IPS DF 4.7 (cell line): ENCODE measurements at regions not wholly inside any gene's neighbourhood (a gene's known extent, or its start where the extent isn't known, plus 50 kb on each side); places are given as distances from the start of the nearest gene placed in this dataset.
"Not testable (repeated sequence)": the region's sequence is repeated elsewhere in the genome, so short reads cannot be mapped to it uniquely, and the experiment has no call there.

ENCODE experiments used
- DNase-seq: peaks from one replicate; pipeline ENCODE4 v3.0.0-alpha.2; 2013; ENCODE audit warnings: low spot score; ENCODE audit errors: extremely low read depth

- DNase-seq, result no peak
Measured at GRCh38 chr4:38511702-38512101, 152.3 kb upstream of the KLF3 start.

- peak; percentile 46 for DNase-seq
Measured at GRCh38 chr4:38512840-38513239, 151.2 kb upstream of the KLF3 start.

- no peak for DNase-seq
Measured at GRCh38 chr4:38514465-38515146, 149.4 kb upstream of the KLF3 start.

- DNase-seq, result no peak
Measured at GRCh38 chr4:38516190-38516589, 147.8 kb upstream of the KLF3 start.

GRCh38 chr4:38519666-38520065 is 144.3 kb upstream of the KLF3 start:
- DNase-seq, result no peak

- no peak for DNase-seq
Measured at GRCh38 chr4:38523054-38523453, 140.9 kb upstream of the KLF3 start.

GRCh38 chr4:38523524-38524448 is 140.2 kb upstream of the KLF3 start:
- no peak for DNase-seq

- no peak for DNase-seq
Measured at GRCh38 chr4:38526412-38526811, 137.6 kb upstream of the KLF3 start.

- DNase-seq, result no peak
Measured at GRCh38 chr4:38529189-38530115, 134.5 kb upstream of the KLF3 start.

GRCh38 chr4:38530486-38530885 is 133.5 kb upstream of the KLF3 start:
- no peak for DNase-seq

GRCh38 chr4:38531141-38531727 is 132.8 kb upstream of the KLF3 start:
- DNase-seq, result no peak

GRCh38 chr4:38532908-38533499 is 131.0 kb upstream of the KLF3 start:
- DNase-seq, result no peak

- no peak for DNase-seq
Measured at GRCh38 chr4:38534344-38535045, 129.5 kb upstream of the KLF3 start.

- not testable (repeated sequence) for DNase-seq
Measured at GRCh38 chr4:38535071-38535470, 128.9 kb upstream of the KLF3 start.

GRCh38 chr4:38535717-38536116 is 128.3 kb upstream of the KLF3 start:
- no peak for DNase-seq

GRCh38 chr4:38536716-38537115 is 127.3 kb upstream of the KLF3 start:
- no peak for DNase-seq

- no peak for DNase-seq
Measured at GRCh38 chr4:38537666-38538065, 126.3 kb upstream of the KLF3 start.

- DNase-seq, result no peak
Measured at GRCh38 chr4:38538517-38538916, 125.5 kb upstream of the KLF3 start.

GRCh38 chr4:38539501-38539900 is 124.5 kb upstream of the KLF3 start:
- DNase-seq, result no peak

GRCh38 chr4:38547052-38547451 is 116.9 kb upstream of the KLF3 start:
- no peak for DNase-seq
